Liver (tissue), 3 donors: ENCODE measurements at regions not wholly inside any gene's neighbourhood (a gene's known extent, or its start where the extent isn't known, plus 50 kb on each side); places are given as distances from the start of the nearest gene placed in this dataset.

Experiments used
- JUND ChIP-seq, 2 donors: IDR thresholded peaks; 2 replicates each; pipeline ENCODE4 v1.6.1; 2016; ENCODE audit warnings: antibody characterized with exemption in 2 of 2
- SP1 ChIP-seq: IDR thresholded peaks from 2 replicates; pipeline ENCODE4 v1.6.1; 2018; ENCODE audit warnings: antibody characterized with exemption, mild to moderate bottlenecking
- TAF1 ChIP-seq: conservative IDR thresholded peaks from 2 replicates; pipeline ENCODE4 v1.6.1; 2016; ENCODE audit warnings: antibody characterized with exemption, mild to moderate bottlenecking
- YY1 ChIP-seq: IDR thresholded peaks from 2 replicates; pipeline ENCODE4 v1.6.1; 2016; ENCODE audit warnings: antibody characterized with exemption, mild to moderate bottlenecking
- TF ChIP-seq, protein P1 (sequence below): fragments of 150-350 bp; IDR thresholded peaks from 2 replicates; pipeline ENCODE4 v1.5.1; 2017; ENCODE audit warnings: improper control_type of control experiment, low read depth, low read length; ENCODE audit not compliant: missing input control
- TF ChIP-seq, protein P2 (sequence below): IDR thresholded peaks from 2 replicates; pipeline ENCODE4 v1.6.1; 2016; ENCODE audit warnings: antibody characterized with exemption
- TF ChIP-seq, protein P3 (sequence below): IDR thresholded peaks from 2 replicates; pipeline ENCODE4 v1.6.1; 2016; ENCODE audit warnings: antibody characterized with exemption, mild to moderate bottlenecking
- donor health status: healthy.
- donor health status: healthy.

GRCh38 chr7:42315631-42316030 is 78.6 kb upstream of the GLI3 start:
- TF ChIP-seq, protein P1, sequence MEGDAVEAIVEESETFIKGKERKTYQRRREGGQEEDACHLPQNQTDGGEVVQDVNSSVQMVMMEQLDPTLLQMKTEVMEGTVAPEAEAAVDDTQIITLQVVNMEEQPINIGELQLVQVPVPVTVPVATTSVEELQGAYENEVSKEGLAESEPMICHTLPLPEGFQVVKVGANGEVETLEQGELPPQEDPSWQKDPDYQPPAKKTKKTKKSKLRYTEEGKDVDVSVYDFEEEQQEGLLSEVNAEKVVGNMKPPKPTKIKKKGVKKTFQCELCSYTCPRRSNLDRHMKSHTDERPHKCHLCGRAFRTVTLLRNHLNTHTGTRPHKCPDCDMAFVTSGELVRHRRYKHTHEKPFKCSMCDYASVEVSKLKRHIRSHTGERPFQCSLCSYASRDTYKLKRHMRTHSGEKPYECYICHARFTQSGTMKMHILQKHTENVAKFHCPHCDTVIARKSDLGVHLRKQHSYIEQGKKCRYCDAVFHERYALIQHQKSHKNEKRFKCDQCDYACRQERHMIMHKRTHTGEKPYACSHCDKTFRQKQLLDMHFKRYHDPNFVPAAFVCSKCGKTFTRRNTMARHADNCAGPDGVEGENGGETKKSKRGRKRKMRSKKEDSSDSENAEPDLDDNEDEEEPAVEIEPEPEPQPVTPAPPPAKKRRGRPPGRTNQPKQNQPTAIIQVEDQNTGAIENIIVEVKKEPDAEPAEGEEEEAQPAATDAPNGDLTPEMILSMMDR, result no peak
- TF ChIP-seq, protein P2, sequence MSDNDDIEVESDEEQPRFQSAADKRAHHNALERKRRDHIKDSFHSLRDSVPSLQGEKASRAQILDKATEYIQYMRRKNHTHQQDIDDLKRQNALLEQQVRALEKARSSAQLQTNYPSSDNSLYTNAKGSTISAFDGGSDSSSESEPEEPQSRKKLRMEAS, result no peak
- TF ChIP-seq, protein P3, sequence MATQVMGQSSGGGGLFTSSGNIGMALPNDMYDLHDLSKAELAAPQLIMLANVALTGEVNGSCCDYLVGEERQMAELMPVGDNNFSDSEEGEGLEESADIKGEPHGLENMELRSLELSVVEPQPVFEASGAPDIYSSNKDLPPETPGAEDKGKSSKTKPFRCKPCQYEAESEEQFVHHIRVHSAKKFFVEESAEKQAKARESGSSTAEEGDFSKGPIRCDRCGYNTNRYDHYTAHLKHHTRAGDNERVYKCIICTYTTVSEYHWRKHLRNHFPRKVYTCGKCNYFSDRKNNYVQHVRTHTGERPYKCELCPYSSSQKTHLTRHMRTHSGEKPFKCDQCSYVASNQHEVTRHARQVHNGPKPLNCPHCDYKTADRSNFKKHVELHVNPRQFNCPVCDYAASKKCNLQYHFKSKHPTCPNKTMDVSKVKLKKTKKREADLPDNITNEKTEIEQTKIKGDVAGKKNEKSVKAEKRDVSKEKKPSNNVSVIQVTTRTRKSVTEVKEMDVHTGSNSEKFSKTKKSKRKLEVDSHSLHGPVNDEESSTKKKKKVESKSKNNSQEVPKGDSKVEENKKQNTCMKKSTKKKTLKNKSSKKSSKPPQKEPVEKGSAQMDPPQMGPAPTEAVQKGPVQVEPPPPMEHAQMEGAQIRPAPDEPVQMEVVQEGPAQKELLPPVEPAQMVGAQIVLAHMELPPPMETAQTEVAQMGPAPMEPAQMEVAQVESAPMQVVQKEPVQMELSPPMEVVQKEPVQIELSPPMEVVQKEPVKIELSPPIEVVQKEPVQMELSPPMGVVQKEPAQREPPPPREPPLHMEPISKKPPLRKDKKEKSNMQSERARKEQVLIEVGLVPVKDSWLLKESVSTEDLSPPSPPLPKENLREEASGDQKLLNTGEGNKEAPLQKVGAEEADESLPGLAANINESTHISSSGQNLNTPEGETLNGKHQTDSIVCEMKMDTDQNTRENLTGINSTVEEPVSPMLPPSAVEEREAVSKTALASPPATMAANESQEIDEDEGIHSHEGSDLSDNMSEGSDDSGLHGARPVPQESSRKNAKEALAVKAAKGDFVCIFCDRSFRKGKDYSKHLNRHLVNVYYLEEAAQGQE, result no peak
- TF ChIP-seq TAF1 (no peak), JUND (IDR thresholded peaks at IDR 0.05) (no peak), YY1 (no peak), SP1 (no peak)
